CMK (cell line): ENCODE measurements at regions not wholly inside any gene's neighbourhood (a gene's known extent, or its start where the extent isn't known, plus 50 kb on each side); places are given as distances from the start of the nearest gene placed in this dataset.

Source experiments
- DNase-seq: peaks from one replicate; pipeline ENCODE4 v3.0.0-alpha.2; 2010; ENCODE audit warnings: low read depth

DNA sequence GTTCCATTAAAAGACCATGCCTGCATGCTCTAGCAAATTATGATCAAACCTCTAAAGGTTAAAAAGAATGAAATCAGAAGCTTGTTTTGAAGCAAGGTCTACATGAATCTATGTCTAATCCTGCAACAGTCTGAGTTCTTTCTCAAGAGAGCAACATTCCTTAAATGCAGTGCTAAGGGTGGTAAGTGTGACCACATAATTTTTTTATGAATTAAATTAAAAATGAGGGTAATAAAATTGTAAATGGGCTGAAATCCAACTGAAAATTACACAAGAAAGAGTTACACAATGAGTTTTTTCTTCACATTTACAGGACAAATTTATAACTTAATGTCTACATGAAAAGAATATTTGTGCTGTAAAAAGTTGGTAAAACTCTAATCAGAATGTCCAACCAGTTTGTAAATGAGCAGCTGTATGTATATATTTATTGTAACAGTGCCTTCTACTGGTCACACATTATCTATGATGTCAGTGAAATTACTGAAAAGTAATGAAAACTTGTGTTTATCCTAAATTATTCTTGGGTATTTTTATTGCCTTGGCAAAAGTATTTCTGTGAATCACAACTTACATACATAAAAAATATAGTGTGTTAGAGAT lies 336.3 kb upstream of the PITX2 start:
- DNase-seq: no peak

DNA sequence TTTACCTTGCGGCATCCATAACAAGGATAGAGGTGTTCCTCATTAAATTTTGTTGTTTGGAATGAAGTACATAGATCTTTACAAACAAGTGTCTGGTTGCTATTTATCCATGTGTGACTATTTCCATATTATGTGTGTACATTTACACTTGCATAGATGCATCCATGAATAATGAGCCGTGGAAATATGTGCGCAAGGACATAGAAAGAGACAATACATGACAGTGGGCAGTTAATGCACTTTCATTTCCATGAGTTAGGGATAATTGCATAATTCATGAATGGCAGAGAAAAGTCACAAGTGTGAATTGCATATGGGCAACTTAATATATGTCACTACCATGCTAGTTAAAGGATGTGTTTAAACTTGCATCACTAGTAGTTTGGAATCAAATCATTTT lies 338.2 kb upstream of the PITX2 start:
- DNase-seq: no peak

DNA sequence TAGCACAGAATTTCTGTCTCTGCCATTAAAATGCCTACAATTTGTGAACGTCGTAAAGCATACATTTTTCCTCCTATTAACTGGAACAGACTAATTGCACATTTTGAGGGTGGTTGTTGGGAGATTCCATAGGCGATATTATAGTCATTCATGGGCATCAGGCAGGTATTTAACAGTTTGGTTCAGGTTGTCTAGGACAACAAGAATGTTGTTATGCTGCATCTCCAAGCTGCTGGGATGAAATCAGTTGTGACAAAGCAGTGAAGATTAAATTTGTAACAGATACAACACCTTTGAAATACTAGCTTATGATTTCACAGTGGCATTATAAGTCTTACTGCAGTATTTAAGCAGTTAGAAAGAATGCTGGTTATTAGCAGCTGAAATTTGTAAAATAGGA lies 339.7 kb upstream of the PITX2 start:
- no peak for DNase-seq

DNA sequence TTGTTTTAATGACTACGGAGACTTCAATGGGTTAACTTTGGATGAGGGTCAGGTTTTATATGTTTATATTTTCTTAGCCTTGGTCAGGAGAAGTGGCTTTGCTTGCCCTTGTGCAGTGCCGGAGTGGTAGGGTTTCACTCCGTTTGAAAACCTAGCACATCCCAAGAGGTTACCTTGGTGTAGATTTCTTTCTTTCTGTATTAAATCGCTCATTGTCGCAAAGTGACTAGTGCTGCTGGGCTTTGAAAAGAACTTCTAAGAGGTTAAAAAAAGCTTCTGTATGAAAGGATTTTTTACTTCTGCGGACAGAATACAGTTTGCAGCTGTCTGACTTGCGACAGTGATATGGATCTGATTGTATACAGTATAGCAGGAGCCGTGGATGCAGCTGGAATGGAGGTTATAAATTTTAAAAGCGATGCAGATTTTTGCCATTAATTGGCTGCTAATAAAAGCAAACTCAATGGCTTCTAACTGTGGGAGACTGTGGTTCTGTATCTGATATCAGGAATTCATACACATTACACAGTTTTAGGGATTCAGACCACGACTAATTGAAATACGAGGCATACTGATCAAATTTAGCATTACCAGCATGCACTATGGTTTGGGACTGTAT lies 340.9 kb upstream of the PITX2 start:
- DNase-seq: no peak

DNA sequence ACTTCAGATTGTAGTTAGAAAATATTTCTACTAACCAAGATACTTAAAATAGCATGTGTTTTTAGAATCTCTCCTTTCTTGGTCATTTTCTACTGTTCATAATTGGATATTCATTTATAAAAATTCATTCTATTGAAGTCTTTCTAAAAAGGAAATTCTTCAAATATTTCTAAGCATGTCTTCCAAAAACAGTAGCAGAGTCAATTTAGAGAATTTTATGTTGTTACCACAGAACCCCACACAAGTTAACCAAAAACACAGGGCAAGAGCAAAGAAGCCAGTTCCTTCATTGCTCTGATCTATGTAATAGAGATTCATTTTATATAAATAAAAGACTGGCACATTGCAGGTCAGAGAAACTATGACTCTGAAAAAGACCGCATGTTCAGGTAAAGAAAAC lies 345.1 kb upstream of the PITX2 start:
- DNase-seq: no peak

DNA sequence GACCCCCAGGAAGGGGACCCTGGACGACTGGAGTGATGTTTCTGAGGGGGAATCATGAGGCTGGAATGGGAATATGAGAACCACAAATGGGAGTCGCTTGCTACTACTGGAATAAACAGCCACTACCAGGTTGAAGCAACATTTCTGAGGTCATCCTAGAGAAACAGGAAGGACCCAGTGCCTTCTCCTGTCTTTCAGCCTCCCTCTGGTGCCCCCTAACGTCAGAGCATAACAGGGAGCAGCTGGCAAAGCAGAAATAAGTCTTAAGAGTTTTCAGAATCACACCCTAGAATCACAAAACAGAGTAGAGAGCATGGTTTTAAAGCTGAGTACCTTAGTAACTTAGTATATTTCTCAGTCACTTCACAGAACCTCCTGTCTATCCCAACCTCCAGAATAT lies 347.8 kb upstream of the PITX2 start:
- DNase-seq: no peak

DNA sequence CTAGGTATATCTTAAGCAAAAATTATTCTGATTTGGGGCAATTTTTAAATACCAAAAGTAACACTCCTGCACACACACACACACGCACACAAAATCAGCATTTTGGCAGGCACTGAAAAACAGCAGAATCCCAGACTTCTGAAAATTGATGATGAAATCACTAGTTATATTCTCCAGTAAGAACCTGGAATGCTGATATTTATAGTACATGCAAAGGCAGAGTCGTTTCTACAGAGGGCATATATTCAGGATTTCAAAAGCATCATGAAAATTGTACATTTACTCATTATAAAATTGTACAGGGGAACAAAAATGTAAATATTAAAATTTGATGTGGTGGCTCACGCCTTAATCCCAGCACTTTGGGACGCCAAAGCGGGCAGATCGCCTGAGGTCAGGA lies 352.5 kb upstream of the PITX2 start:
- no peak for DNase-seq

DNA sequence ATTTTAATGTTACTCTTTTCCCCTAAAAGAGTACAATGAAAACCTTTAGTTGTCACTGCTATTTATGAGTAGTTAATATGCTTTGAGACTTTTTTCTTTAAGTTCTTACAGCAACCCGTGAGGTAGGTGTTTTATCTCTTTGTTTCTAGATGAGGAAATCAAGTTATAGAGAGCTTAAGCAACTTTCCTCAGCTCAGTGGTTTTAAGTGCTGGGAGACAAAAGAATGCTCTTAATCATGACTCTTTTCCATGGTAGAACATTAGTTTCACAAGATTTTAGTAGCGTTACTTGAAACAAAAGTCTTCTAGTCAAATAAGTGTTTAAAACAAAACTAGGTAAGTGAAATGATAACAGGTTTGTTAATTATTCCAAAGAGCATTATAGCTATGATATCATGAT lies 354.7 kb upstream of the PITX2 start:
- no peak for DNase-seq

DNA sequence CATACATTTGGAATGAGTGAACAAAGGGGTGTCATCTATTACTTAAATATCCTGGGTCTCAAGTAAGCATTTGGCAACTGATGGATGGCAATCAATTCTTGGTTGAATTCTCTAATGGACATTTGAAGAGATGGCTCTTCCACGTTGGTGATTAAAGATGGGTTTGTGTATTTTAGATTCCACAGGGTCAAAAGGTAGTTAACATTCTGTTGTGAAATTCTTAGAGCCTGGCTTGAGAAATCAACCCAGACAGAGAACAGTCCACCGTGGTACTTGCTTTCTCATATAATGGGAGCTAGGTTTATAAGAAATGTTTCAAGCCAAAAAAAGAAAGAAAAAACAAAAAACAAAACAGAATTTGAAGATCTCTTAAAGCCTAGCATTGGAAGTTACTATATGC lies 355.9 kb upstream of the PITX2 start:
- no peak for DNase-seq

DNA sequence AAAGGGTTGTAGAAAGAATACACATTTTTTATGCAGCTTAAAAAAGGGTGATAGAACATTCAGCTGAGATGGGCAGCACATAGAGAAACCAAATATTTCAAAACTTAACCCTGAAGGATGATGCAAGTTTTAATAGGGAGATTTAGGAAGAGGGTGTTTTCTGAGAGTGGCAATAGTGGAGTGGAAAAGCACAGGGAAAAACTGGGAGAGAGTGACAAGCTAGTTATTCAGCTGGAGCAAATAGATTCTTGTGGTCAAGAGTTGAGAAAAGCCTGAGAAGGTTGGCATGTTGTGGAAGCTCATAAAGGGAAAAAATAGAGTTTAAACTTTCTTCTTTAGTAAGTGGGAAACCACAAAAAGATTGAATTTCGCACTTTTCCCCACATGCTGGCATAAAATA lies 359.6 kb upstream of the PITX2 start:
- DNase-seq: no peak

DNA sequence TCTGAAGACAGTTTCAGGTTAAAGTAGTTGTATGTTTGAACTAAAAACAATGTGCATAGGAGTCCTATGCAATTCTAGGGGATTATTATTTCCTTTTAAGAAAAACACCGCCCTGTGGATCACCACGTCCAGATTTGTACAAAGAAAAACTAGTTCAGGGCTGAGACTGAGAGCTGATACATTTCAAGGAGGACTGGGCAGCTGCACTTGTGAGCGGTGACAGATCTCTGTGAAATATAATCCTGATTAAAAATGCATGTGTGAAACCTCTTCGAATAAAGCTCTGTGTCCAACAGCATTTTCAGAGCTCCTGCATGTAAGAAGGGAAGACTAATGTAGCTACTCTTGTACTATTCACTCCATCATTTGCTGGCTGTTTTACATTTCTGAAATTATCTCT lies 365.8 kb upstream of the PITX2 start:
- no peak for DNase-seq

DNA sequence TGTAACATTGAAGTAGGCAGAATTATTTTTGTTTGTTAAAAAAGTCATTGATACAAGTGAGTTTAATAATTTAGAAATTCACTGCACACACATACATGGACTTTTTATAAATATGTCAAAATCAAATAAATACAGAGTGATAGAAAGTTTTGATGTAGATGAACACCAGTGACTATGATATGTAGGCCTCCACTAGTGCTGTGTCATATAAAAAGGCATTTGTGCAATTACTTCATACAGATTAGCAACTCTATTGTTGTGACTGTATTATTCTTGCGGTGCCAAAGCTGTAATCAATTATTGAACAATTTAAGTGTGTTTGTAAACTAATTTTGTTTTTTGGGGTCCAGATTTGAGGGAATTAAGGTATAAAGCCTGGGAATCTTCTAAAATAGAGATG lies 366.2 kb upstream of the PITX2 start:
- no peak for DNase-seq

DNA sequence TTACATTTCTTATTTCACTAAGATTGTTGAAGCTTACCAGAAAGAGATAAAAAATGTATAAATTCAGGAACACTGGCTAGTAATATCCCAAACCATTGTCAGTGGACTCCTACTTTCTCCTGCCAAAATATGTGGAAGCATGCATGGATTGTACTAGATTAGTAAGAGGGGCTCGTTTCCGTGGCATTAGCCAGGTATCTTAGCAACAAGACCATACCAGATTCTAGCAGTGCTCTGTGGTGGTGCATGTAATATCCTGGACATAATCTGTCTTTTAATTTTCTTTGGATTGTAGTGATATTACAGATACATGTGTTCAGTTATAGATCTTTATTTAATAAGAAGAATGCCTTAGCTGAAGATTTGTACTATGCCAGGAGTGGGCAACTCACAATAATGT lies 371.9 kb upstream of the PITX2 start:
- no peak for DNase-seq

DNA sequence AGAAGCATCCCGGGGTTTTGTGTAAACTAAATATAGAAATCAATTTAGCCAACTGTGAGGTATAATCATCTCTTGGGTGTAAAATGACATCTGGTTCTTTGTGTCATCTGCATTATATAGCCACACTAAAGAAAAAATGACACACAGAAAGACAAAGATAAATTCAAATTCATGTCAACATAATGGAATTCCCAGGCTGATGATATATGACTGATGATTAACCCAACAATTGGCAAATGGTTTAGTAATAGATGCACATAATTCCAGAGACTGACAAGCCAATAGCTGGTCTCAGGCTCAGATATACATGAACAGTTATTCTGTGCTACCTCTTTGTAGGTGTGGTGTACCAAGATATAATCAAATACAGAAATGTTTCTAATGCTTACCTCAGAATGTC lies 375.4 kb upstream of the PITX2 start:
- DNase-seq: no peak

DNA sequence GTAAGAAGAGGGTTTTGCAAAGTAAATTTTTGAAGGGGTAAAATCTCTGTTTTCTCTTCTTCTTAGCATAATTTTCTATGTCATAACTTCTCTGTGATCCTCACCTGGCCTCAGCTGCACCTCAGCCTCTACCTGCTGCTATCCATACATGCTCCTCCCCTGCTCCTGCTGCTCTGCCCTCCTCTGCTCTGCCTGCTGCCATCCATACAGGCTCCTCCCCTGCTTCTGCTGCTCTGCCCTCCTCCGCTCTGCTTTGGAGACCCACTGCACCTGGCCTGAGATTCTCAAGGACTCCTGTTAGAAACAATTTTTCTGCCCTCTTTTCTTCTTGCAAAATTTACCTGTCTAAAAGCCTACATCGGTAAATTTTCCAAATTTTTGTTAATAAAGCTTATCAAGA lies 388.6 kb upstream of the PITX2 start:
- no peak for DNase-seq

DNA sequence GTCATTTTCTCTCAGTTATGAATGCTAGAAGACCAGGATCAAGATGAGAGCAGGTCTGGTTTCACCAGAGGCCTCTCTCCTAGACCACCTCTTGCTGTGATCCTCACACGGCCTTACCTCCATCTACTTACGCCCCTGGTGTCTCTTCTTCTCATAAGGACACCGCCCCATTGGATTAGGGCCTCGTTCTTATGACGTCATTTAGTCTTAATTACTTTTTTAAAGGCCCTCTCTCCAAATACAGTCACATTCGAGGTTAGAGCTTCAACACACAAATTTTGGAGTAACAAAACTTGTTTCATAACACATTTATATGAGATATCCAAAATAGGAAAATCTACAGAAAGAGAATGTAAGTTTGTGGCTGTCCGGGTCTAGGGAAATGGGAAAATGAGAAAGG lies 391.0 kb upstream of the PITX2 start:
- no peak for DNase-seq

DNA sequence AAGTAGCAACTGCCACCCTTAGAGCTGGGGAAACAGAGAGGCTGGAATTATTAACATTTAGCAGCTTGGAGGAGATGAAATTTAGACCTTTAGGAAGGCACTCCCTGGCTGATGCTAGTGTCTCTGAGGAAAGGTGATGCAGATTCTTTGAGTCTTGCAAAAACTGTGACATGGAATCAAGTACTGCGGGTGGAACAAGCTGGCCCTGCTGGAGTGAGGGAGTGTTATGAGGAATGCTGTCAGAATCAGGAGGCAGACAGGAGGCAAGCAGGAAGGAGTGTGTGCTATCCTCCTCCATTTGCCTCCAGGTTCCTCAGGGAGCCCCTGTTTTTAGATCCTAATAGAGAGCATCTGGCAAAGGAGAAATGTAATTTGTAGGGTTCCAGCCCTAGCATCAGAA lies 391.7 kb upstream of the PITX2 start:
- DNase-seq: no peak

DNA sequence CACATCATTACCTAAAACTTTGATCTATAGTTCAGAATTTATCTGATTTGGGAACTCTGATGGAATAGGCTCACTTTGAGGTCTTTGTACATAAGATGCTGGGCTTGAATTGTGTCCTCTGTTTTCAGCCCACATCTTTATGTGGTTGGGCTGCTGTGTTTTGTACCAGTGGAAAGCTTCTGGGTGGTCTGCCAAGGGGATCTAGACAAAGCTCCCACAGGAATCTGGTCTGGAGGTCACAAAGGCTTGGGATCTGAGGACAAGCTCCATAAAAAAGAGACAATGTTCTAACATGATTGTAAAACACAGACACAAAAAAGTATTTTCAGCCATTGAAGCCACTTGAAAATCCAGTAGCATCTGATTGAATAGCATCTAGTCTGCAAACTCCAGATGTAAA lies 393.5 kb upstream of the PITX2 start:
- no peak for DNase-seq

DNA sequence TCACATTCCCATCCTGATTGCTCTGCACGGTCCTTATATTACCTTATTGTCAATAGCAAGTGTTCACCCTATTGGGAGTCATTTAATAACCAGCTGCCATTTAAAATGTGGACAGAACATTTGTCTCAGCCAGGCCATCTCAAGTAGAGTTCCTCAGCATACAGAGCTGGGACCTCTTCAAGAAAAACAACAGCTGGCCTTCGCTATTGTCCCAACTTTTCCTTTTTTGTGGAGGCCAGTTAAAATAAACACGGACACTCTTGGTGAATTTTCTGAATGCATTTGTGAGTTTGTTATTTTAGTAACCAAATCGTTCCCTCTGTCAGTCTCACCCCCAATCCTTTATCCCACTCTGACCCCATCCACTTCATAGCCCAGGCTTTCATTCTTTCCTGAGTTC lies 395.3 kb upstream of the PITX2 start:
- no peak for DNase-seq

DNA sequence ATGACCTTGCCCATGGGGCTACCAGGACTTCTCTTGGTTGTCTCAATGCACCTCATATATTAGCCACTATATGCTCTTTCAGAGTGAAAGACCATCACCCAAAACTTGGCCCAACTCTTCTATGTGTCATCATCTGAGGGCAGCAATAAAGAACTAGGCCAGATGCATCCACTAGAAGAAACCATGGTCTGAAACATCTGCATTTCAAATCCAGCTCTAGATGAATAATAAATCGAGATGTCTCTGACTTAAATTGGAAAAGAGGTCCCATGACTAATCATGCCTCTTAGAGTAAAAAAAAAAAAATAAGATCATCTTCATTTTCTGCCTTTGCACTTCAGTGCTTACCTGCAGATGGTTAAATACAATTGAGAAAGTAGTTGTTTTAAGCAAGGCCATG lies 397.6 kb upstream of the PITX2 start:
- DNase-seq: no peak

DNA sequence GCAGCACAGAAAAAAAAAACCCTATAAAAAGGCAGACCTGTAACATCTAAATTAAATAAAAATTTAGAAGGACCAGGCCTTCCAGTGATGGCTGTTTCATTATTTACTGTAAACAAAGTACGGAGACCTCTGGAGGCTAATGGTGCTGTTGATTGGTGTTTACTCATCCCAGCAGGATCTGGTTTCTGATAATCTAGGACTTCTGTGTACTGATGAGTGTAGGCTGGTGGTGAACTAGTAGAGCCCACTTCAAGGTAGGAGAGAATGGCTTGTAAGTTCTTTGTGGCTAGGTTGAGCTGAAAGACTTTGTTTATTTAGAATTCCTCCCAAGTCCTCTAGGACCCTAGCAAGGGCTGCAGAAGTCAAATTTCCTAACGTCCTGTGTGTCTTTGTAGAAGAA lies 398.1 kb upstream of the PITX2 start:
- DNase-seq: no peak

DNA sequence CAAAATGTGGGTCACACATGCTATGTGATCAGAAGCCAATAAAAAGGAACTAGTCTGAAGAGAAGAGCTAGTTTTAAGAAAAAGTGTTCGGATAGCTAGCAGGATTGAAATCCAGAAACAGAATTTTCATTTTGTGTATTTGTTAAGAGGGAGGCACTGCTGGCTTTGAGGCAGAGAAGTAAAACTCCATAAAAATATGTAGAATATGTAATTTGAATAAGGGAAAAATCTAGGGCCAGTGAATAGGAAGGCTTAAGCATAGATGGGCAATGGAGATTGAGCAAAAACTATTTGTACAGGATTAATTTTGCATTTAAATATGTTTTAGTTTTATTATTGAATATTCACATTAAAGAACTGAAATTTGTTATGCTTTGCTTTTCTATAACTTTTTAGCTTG lies 399.9 kb upstream of the PITX2 start:
- DNase-seq: no peak

DNA sequence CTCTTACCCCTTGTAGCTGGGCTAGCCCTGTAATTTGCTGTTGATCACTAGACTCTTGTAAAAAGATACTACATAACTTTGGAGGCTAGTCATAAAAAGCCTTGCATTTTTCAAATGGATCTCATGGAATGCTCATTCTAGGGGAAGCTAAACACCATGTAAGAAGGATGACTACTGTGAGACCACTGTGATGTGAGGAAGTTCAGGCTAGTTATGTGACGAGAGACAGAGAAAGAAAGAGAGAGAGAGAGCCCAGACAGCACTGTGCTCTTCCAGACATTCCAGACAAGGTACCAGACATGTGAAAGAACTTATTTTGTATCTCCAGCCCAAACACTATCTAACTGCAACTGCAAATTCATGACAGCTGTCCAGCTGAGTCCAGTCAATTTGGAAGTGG lies 404.6 kb upstream of the PITX2 start:
- no peak for DNase-seq

DNA sequence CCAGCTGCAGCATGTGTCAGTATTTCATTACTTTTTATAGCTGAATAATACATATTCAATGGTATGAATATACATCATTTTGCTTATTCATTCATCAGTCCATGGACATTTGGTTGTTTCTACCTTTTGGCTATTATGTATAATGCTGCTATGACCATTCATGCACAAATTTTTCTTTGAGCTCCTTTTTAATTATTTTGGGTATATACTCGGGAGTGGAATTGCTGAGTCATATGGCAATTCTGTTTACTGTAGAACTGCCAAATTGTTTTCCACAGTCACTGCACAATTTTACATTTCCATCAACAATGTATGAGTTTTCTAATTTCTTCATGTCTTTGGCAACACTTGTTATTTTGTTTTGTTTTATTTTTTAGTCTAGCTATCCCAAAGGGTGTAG lies 405.9 kb upstream of the PITX2 start:
- DNase-seq: no peak
